ENCODE measurements at regions not wholly inside any gene's neighbourhood (a gene's known extent, or its start where the extent isn't known, plus 50 kb on each side); places are given as distances from the start of the nearest gene placed in this dataset.
"Not testable (repeated sequence)": the region's sequence is repeated elsewhere in the genome, so short reads cannot be mapped to it uniquely, and the experiment has no call there.

- TF ChIP-seq CTCF, POLR2A (IDR thresholded peaks at IDR 0.05): not testable (repeated sequence)
Measured at GRCh38 chr9:62833323-62834200, 1643.7 kb downstream of the SPATA31A7 start.
